K562 (cell line): ENCODE measurements at regions not wholly inside any gene's neighbourhood (a gene's known extent, or its start where the extent isn't known, plus 50 kb on each side); places are given as distances from the start of the nearest gene placed in this dataset.

Experiments used
- ATAC-seq: fragments of 200-7000 bp; cut with Tn5 transposase; 3 replicates; pipeline ENCODE4 v1.9.1; 2020; ENCODE audit warnings: moderate library complexity
- BruUV-seq: library from RNA; stranded (reverse); fragments of 400-500 nt; replicated peaks from 2 replicates; lab custom pipeline; 2021; lab: Mats Ljungman, UMichigan
- CTCF ChIA-PET: fragments of 300-600 bp; formaldehyde crosslinking; extraction: SDS; loops from one replicate; lab custom pipeline; 2021; ENCODE audit warnings: low intra/inter-chr PET ratio; lab: Yijun Ruan, JAX
- POLR2A ChIA-PET: fragments of 300-600, 350-650 bp; sonication (Branson Sonifier 250); formaldehyde crosslinking; extraction: SDS; loops from one replicate; lab custom pipeline; 2021; ENCODE audit warnings: antibody characterized with exemption, inconsistent platforms; lab: Yijun Ruan, JAX
- DNase-seq, 4 experiments: peaks; one replicate each; pipeline versions ENCODE4 v3.0.0 to v3.0.0-alpha.2; 2011 to 2018; ENCODE audit warnings: low spot score in 3 of 4, mixed read lengths in 3 of 4; ENCODE audit errors: extremely low read depth in 1 of 4
- FAIRE-seq: peaks from 2 replicates; lab custom pipeline; 2011; peaks lifted over from hg19 to GRCh38; lab: Jason Lieb, UNC
- H2AFZ ChIP-seq: 2 replicates; pipeline ENCODE4 v1.6.0; 2011; ENCODE audit warnings: low read depth, low read length, control low read depth, inconsistent platforms
- H3K27ac ChIP-seq: fragments of 200-600 bp; 3 replicates; pipeline ENCODE4 v1.8.0; 2011; ENCODE audit warnings: low read depth, mild to moderate bottlenecking, control low read depth, inconsistent platforms, low read length, moderate library complexity, mixed read lengths; ENCODE audit errors: extremely low read depth
- H3K27me3 ChIP-seq, 2 experiments: fragments of 300-600 bp in 1 of 2; 2 replicates in 1 of 2; 3 replicates in 1 of 2; pipeline versions ENCODE4 v1.6.0 to v1.8.0; 2011; ENCODE audit warnings: inconsistent platforms in 2 of 2, low read length in 2 of 2, mild to moderate bottlenecking in 1 of 2, mixed read lengths in 1 of 2, moderate library complexity in 1 of 2; ENCODE audit not compliant: control insufficient read depth in 2 of 2, insufficient read depth in 2 of 2
- H3K36me3 ChIP-seq: fragments of 300-600 bp; 3 replicates; pipeline ENCODE4 v1.8.0; 2011; ENCODE audit warnings: mild to moderate bottlenecking, low read length, inconsistent platforms; ENCODE audit not compliant: control insufficient read depth, insufficient read depth
- H3K4me1 ChIP-seq, 2 experiments: fragments of 200-600 bp in 1 of 2; replicated peaks in 1 of 2; 2 replicates in 1 of 2; 3 replicates in 1 of 2; pipeline versions ENCODE4 v1.5.1 to v1.8.0; 2011; ENCODE audit warnings: inconsistent platforms in 2 of 2, low read length in 2 of 2, mild to moderate bottlenecking in 1 of 2, mixed read lengths in 1 of 2, moderate library complexity in 1 of 2; ENCODE audit not compliant: control insufficient read depth in 2 of 2, insufficient read depth in 2 of 2
- H3K4me2 ChIP-seq: 2 replicates; pipeline ENCODE4 v1.6.1; 2011; ENCODE audit warnings: low read length, control low read depth, inconsistent platforms, mixed read lengths; ENCODE audit not compliant: insufficient read depth
- H3K4me3 ChIP-seq: fragments of 200-600 bp; sonication (generic), shearing (Covaris generic); 2 replicates; pipeline ENCODE4 v1.5.1; 2016; ENCODE audit warnings: control low read depth, inconsistent platforms
- H3K79me2 ChIP-seq: fragments of 200-600 bp; 3 replicates; pipeline ENCODE4 v1.8.0; 2011; ENCODE audit warnings: low read length, inconsistent platforms; ENCODE audit not compliant: control insufficient read depth, insufficient read depth
- H3K9ac ChIP-seq, 2 experiments: 2 replicates each; pipeline versions ENCODE4 v1.6.0 to v1.6.1; 2011; ENCODE audit warnings: low read depth in 2 of 2, low read length in 2 of 2, control low read depth in 1 of 2, inconsistent platforms in 1 of 2, mild to moderate bottlenecking in 1 of 2, mixed read lengths in 1 of 2; ENCODE audit not compliant: insufficient read depth in 1 of 2
- H3K9me1 ChIP-seq: one replicate; pipeline ENCODE4 v1.6.0; 2011; ENCODE audit warnings: inconsistent platforms, mild to moderate bottlenecking, low read length, moderate library complexity; ENCODE audit not compliant: control insufficient read depth, insufficient read depth
- H3K9me3 ChIP-seq: replicated peaks from 2 replicates; pipeline ENCODE4 v1.5.1; 2011; ENCODE audit warnings: low read depth, low read length, inconsistent platforms; ENCODE audit not compliant: control insufficient read depth, insufficient read depth
- H4K20me1 ChIP-seq: replicated peaks from 2 replicates; pipeline ENCODE4 v1.6.1; 2011; ENCODE audit warnings: low read length, inconsistent platforms, mixed read lengths; ENCODE audit not compliant: control insufficient read depth, insufficient read depth
- ATF6 ChIP-seq: sonication (generic); formaldehyde crosslinking; IDR thresholded peaks from 2 replicates; pipeline ENCODE4 v1.4.0; 2020; ENCODE audit warnings: mild to moderate bottlenecking, missing genetic modification reagents
- BCOR ChIP-seq: fragments of 450-650 bp; IDR thresholded peaks from 2 replicates; pipeline ENCODE4 v1.6.1; 2016
- BDP1 ChIP-seq: IDR thresholded peaks from 3 replicates; pipeline ENCODE4 v1.6.1; 2011; ENCODE audit not compliant: insufficient read length, insufficient read depth
- CEBPG ChIP-seq, 3 experiments: fragments of 200-800 bp in 1 of 3; sonication (Bioruptor generic) in 1 of 3; sonication (generic) in 1 of 3; formaldehyde crosslinking in 1 of 3; IDR thresholded peaks in 2 of 3; conservative IDR thresholded peaks in 1 of 3; 2 replicates each; pipeline versions ENCODE4 v1.6.1 to v1.8.0; 2016 to 2022; ENCODE audit warnings: missing compliant biosample characterization in 2 of 3, missing genetic modification characterization in 2 of 3, mild to moderate bottlenecking in 1 of 3, missing genetic modification reagents in 1 of 3
- CXXC5 ChIP-seq: fragments of 250-450 bp; sonication (Bioruptor Pico); IDR thresholded peaks from 2 replicates; pipeline ENCODE4 v1.8.0; 2022; ENCODE audit warnings: inconsistent platforms, mild to moderate bottlenecking, moderate library complexity
- MTA1 ChIP-seq: fragments of 450-650 bp; IDR thresholded peaks from 2 replicates; pipeline ENCODE4 v1.6.1; 2017; ENCODE audit warnings: borderline replicate concordance
- NCOA4 ChIP-seq: fragments of 450-650 bp; IDR thresholded peaks from 2 replicates; pipeline ENCODE4 v1.6.1; 2018; ENCODE audit warnings: mild to moderate bottlenecking; ENCODE audit not compliant: partially characterized antibody
- PML ChIP-seq: IDR thresholded peaks from 2 replicates; pipeline ENCODE4 v1.6.1; 2012; ENCODE audit warnings: low read length, inconsistent platforms
- SIN3B ChIP-seq: fragments of 450-650 bp; IDR thresholded peaks from 2 replicates; pipeline ENCODE4 v1.6.1; 2017; ENCODE audit warnings: low read depth, mild to moderate bottlenecking, moderate library complexity
- SMC3 ChIP-seq: conservative IDR thresholded peaks from 2 replicates; pipeline ENCODE4 v1.6.1; 2011; ENCODE audit warnings: low read depth, low read length, improper control_type of control experiment; ENCODE audit not compliant: insufficient read depth
- ZFP1 ChIP-seq: fragments of 450-650 bp; formaldehyde crosslinking; IDR thresholded peaks from 2 replicates; pipeline ENCODE4 v1.4.0; 2020; ENCODE audit warnings: mild to moderate bottlenecking, mixed read lengths
- ZNF24 ChIP-seq: fragments of 450-650 bp; IDR thresholded peaks from 2 replicates; pipeline ENCODE4 v1.6.1; 2016
- WGBS: fragments of 100-300 bp; shearing (Covaris generic); methylation state at CpG from one replicate; pipeline ENCODE4 v1.1.6; 2016; ENCODE audit warnings: low coverage, mixed read lengths; ENCODE audit not compliant: insufficient coverage; ENCODE audit errors: missing lambda C conversion rate; 5-methylcytosine and 5-hydroxymethylcytosine counted together
- in situ Hi-C: fragments of 300-500 bp; cut with MboI; formaldehyde crosslinking; loops from 4 replicates; pipeline ENCODE4 v1.15.0; 2018; ENCODE audit warnings: inconsistent platforms, mixed read lengths
- intact Hi-C: fragments of 100-400 bp; cut with micrococcal nuclease; formaldehyde crosslinking; loops from 2 replicates; pipeline ENCODE4 v1.14.2; 2022
- TF ChIP-seq, protein P1 (sequence below): fragments of 450-650 bp; formaldehyde crosslinking; conservative IDR thresholded peaks from 2 replicates; pipeline ENCODE4 v1.4.0; 2022; ENCODE audit warnings: mild to moderate bottlenecking, missing genetic modification characterization
- TF ChIP-seq, protein P2 (sequence below): fragments of 450-650 bp; conservative IDR thresholded peaks from 2 replicates; pipeline ENCODE4 v1.6.1; 2016; ENCODE audit warnings: missing genetic modification characterization, low read depth, mild to moderate bottlenecking, missing compliant biosample characterization, moderate library complexity
- TF ChIP-seq, protein P3 (sequence below): IDR thresholded peaks from 3 replicates; pipeline ENCODE4 v1.6.1; 2011; ENCODE audit warnings: borderline replicate concordance, mild to moderate bottlenecking, moderate library complexity; ENCODE audit not compliant: insufficient read length; ENCODE audit errors: extremely low read depth

GRCh38 chr12:87155621-87156020, 873.6 kb downstream of the C12orf50 start:
- CTCF ChIA-PET: no interaction called here
- no peaks in the 10 kb centered on the region for H4K20me1 ChIP-seq
- BruUV-seq: no TSS peak
- no peak overlapping the region for H3K27ac ChIP-seq
- H2AFZ ChIP-seq: no peak overlapping the region
- H3K27me3 ChIP-seq: no peaks in the 10 kb centered on the region
- in situ Hi-C loops (no loop called here), intact Hi-C loops (no loop called here)
- H3K9me1 ChIP-seq: no peaks in the 10 kb centered on the region
- H3K9ac ChIP-seq: no peak overlapping the region
- no peak overlapping the region for H3K4me3 ChIP-seq
- ATAC-seq (no peak), DNase-seq (no peak), FAIRE-seq (no peak)
- H3K4me1 ChIP-seq: no peaks in the 10 kb centered on the region
- no peaks in the 10 kb centered on the region for H3K9me3 ChIP-seq
- H3K79me2 ChIP-seq: no peaks in the 10 kb centered on the region
- H3K4me2 ChIP-seq: no peak overlapping the region
- no peaks in the 10 kb centered on the region for H3K36me3 ChIP-seq
- POLR2A ChIA-PET: no interaction called here
- WGBS: 0% methylated on average over 2 of the region's 2 CpGs
- TF ChIP-seq BCOR (no peak), ATF6 (CRISPR knock-in tag) (no peak), BDP1 (no peak), SMC3 (no peak), ZNF24 (no peak), CXXC5 (CRISPR knock-in tag) (no peak), CEBPG (CRISPR knock-in tag; IDR thresholded peaks at IDR 0.05) (no peak), CEBPG (tag; conservative IDR thresholded peaks at IDR 0.05 in 1 of 2, IDR thresholded peaks at IDR 0.05 in 1 of 2) (no peak), PML (no peak), ZFP1 (CRISPR knock-in tag) (no peak), MTA1 (no peak), SIN3B (no peak), NCOA4 (no peak)
- TF ChIP-seq, protein P1, sequence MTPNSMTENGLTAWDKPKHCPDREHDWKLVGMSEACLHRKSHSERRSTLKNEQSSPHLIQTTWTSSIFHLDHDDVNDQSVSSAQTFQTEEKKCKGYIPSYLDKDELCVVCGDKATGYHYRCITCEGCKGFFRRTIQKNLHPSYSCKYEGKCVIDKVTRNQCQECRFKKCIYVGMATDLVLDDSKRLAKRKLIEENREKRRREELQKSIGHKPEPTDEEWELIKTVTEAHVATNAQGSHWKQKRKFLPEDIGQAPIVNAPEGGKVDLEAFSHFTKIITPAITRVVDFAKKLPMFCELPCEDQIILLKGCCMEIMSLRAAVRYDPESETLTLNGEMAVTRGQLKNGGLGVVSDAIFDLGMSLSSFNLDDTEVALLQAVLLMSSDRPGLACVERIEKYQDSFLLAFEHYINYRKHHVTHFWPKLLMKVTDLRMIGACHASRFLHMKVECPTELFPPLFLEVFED (CRISPR knock-in tag): no peak
- TF ChIP-seq, protein P2, sequence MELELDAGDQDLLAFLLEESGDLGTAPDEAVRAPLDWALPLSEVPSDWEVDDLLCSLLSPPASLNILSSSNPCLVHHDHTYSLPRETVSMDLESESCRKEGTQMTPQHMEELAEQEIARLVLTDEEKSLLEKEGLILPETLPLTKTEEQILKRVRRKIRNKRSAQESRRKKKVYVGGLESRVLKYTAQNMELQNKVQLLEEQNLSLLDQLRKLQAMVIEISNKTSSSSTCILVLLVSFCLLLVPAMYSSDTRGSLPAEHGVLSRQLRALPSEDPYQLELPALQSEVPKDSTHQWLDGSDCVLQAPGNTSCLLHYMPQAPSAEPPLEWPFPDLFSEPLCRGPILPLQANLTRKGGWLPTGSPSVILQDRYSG (tag): no peak
- TF ChIP-seq, protein P3, sequence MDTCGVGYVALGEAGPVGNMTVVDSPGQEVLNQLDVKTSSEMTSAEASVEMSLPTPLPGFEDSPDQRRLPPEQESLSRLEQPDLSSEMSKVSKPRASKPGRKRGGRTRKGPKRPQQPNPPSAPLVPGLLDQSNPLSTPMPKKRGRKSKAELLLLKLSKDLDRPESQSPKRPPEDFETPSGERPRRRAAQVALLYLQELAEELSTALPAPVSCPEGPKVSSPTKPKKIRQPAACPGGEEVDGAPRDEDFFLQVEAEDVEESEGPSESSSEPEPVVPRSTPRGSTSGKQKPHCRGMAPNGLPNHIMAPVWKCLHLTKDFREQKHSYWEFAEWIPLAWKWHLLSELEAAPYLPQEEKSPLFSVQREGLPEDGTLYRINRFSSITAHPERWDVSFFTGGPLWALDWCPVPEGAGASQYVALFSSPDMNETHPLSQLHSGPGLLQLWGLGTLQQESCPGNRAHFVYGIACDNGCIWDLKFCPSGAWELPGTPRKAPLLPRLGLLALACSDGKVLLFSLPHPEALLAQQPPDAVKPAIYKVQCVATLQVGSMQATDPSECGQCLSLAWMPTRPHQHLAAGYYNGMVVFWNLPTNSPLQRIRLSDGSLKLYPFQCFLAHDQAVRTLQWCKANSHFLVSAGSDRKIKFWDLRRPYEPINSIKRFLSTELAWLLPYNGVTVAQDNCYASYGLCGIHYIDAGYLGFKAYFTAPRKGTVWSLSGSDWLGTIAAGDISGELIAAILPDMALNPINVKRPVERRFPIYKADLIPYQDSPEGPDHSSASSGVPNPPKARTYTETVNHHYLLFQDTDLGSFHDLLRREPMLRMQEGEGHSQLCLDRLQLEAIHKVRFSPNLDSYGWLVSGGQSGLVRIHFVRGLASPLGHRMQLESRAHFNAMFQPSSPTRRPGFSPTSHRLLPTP: no peak
